Caco-2 (cell line): ENCODE measurements at regions not wholly inside any gene's neighbourhood (a gene's known extent, or its start where the extent isn't known, plus 50 kb on each side); places are given as distances from the start of the nearest gene placed in this dataset.

Experiments
- BruUV-seq: library from RNA; stranded (reverse); fragments of 400-500 nt; replicated peaks from 2 replicates; lab custom pipeline; 2021; lab: Mats Ljungman, UMichigan
- CTCF ChIA-PET: fragments of 300-600 bp; sonication (Branson Sonifier 250); formaldehyde crosslinking; loops from one replicate; lab custom pipeline; 2022; ENCODE audit warnings: antibody characterized with exemption; lab: Charles Lee
- POLR2A ChIA-PET: fragments of 300-600 bp; sonication (Branson Sonifier 250); formaldehyde crosslinking; loops from one replicate; lab custom pipeline; 2022; ENCODE audit warnings: antibody characterized with exemption; lab: Charles Lee
- DNase-seq, 2 experiments: peaks; one replicate each; pipeline versions ENCODE4 v3.0.0 to v3.0.0-alpha.2; 2020 to 2022
- H3K27me3 ChIP-seq: replicated peaks from 2 replicates; pipeline ENCODE4 v1.6.0; 2011; ENCODE audit warnings: low read length; ENCODE audit not compliant: control insufficient read depth, insufficient read depth
- H3K36me3 ChIP-seq: 2 replicates; pipeline ENCODE4 v1.5.1; 2011; ENCODE audit warnings: low read length; ENCODE audit not compliant: control insufficient read depth, insufficient read depth
- H3K4me1 ChIP-seq: fragments of 250-450 bp; sonication (Bioruptor Pico); 2 replicates; pipeline ENCODE4 v1.5.1; 2020; ENCODE audit warnings: mild to moderate bottlenecking
- H3K4me3 ChIP-seq: 2 replicates; pipeline ENCODE4 v1.5.1; 2011; ENCODE audit warnings: low read depth, mild to moderate bottlenecking, control low read depth, low read length
- H3K9me3 ChIP-seq: fragments of 250-450 bp; sonication (Bioruptor Pico); 2 replicates; pipeline ENCODE4 v1.5.1; 2020; ENCODE audit warnings: mild to moderate bottlenecking, moderate library complexity
- H3K27ac Mint-ChIP-seq: one replicate; pipeline ENCODE4 v1.8.0; 2022; ENCODE audit warnings: mixed read lengths; ENCODE audit not compliant: unreplicated experiment
- H3K27me3 Mint-ChIP-seq: one replicate; pipeline ENCODE4 v1.8.0; 2022; ENCODE audit warnings: mixed read lengths; ENCODE audit not compliant: insufficient read depth, unreplicated experiment
- H3K36me3 Mint-ChIP-seq: one replicate; pipeline ENCODE4 v1.8.0; 2022; ENCODE audit warnings: mild to moderate bottlenecking, mixed read lengths; ENCODE audit not compliant: insufficient read depth, unreplicated experiment
- H3K4me1 Mint-ChIP-seq: one replicate; pipeline ENCODE4 v1.8.0; 2022; ENCODE audit warnings: low read depth, mixed read lengths; ENCODE audit not compliant: unreplicated experiment
- H3K4me3 Mint-ChIP-seq: one replicate; pipeline ENCODE4 v1.8.0; 2022; ENCODE audit warnings: mild to moderate bottlenecking, moderate library complexity, mixed read lengths; ENCODE audit not compliant: unreplicated experiment
- H3K9me3 Mint-ChIP-seq: one replicate; pipeline ENCODE4 v1.8.0; 2022; ENCODE audit warnings: mixed read lengths; ENCODE audit not compliant: unreplicated experiment
- intact Hi-C: fragments of 100-400 bp; cut with micrococcal nuclease; formaldehyde crosslinking; loops from one replicate; pipeline ENCODE4 v1.10.0; 2022; ENCODE audit not compliant: unreplicated experiment
- TF ChIP-seq, protein P1 (sequence below), 2 experiments: fragments of 200-600 bp in 1 of 2; IDR thresholded peaks; 1 replicate in 1 of 2; 2 replicates in 1 of 2; pipeline versions ENCODE4 v1.5.1 to v1.8.0; 2011 to 2022; ENCODE audit warnings: antibody characterized with exemption in 1 of 2, control low read depth in 1 of 2, inconsistent platforms in 1 of 2, low read depth in 1 of 2, low read length in 1 of 2, mild to moderate bottlenecking in 1 of 2, moderate library complexity in 1 of 2; ENCODE audit not compliant: insufficient read depth in 1 of 2, severe bottlenecking in 1 of 2, unreplicated experiment in 1 of 2

DNA sequence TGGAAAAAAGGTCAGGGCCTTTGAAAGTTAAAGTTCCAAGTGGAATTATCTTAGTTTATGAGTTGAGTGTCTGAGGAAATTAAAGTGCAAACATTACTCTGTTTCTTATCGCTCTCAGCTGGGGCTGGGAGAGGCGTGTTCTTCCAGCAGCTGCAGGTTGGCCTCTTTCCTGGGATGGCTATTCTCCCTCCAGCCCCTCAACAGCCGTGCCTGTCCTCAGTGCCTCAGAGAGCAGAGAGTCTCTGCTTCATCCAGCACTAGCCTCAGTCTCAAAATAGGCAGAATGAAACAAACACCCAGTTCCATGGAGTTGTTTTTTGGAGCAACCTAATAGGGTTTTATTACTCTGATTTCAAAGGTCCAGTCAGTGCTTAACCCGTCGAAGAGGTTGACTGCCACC lies 298.1 kb downstream of the GALR1 start:
- Mint-ChIP-seq H3K4me3 (no peak overlapping the region), H3K36me3 (no peaks in the 10 kb centered on the region), H3K4me1 (no peaks in the 10 kb centered on the region), H3K27me3 (no peaks in the 10 kb centered on the region), H3K27ac (no peak overlapping the region), H3K9me3 (no peaks in the 10 kb centered on the region)
- Histone ChIP-seq H3K9me3 (no peaks in the 10 kb centered on the region), H3K36me3 (no peaks in the 10 kb centered on the region), H3K4me1 (no peaks in the 10 kb centered on the region), H3K4me3 (no peak overlapping the region), H3K27me3 (no peaks in the 10 kb centered on the region)
- TF ChIP-seq, protein P1, sequence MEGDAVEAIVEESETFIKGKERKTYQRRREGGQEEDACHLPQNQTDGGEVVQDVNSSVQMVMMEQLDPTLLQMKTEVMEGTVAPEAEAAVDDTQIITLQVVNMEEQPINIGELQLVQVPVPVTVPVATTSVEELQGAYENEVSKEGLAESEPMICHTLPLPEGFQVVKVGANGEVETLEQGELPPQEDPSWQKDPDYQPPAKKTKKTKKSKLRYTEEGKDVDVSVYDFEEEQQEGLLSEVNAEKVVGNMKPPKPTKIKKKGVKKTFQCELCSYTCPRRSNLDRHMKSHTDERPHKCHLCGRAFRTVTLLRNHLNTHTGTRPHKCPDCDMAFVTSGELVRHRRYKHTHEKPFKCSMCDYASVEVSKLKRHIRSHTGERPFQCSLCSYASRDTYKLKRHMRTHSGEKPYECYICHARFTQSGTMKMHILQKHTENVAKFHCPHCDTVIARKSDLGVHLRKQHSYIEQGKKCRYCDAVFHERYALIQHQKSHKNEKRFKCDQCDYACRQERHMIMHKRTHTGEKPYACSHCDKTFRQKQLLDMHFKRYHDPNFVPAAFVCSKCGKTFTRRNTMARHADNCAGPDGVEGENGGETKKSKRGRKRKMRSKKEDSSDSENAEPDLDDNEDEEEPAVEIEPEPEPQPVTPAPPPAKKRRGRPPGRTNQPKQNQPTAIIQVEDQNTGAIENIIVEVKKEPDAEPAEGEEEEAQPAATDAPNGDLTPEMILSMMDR (IDR thresholded peaks at IDR 0.05; ENCODE audit: insufficient read depth in 1 of 2, low read depth in 1 of 2, low read length in 1 of 2, severe bottlenecking in 1 of 2, unreplicated experiment in 1 of 2) = no peak
- POLR2A ChIA-PET = no interaction called here
- no peak for DNase-seq
- intact Hi-C loops = no loop called here
- BruUV-seq = no TSS peak
- CTCF ChIA-PET = no interaction called here

- no peaks in the 10 kb centered on the region for H3K4me1 Mint-ChIP-seq
- Histone ChIP-seq H3K4me3 (no peak overlapping the region), H3K9me3 (no peaks in the 10 kb centered on the region), H3K4me1 (no peaks in the 10 kb centered on the region), H3K27me3 (no peaks in the 10 kb centered on the region), H3K36me3 (no peaks in the 10 kb centered on the region)
- DNase-seq = no peak
- no peak overlapping the region for H3K4me3 Mint-ChIP-seq
- H3K27ac Mint-ChIP-seq = no peak overlapping the region
- CTCF ChIA-PET = no interaction called here
- intact Hi-C loops = no loop called here
- no peaks in the 10 kb centered on the region for H3K27me3 Mint-ChIP-seq
- TF ChIP-seq, protein P1 (IDR thresholded peaks at IDR 0.05; ENCODE audit: insufficient read depth in 1 of 2, low read depth in 1 of 2, low read length in 1 of 2, severe bottlenecking in 1 of 2, unreplicated experiment in 1 of 2) = no peak
- no peaks in the 10 kb centered on the region for H3K9me3 Mint-ChIP-seq
- POLR2A ChIA-PET = no interaction called here
- H3K36me3 Mint-ChIP-seq = no peaks in the 10 kb centered on the region
- no TSS peak for BruUV-seq
Measured at GRCh38 chr18:77548790-77549420, 299.3 kb downstream of the GALR1 start.

GRCh38 chr18:77550625-77551024 lies 301.0 kb downstream of the GALR1 start:
- Histone ChIP-seq H3K36me3 (no peaks in the 10 kb centered on the region), H3K27me3 (no peaks in the 10 kb centered on the region), H3K9me3 (no peaks in the 10 kb centered on the region), H3K4me1 (no peaks in the 10 kb centered on the region), H3K4me3 (no peak overlapping the region)
- TF ChIP-seq, protein P1 (IDR thresholded peaks at IDR 0.05; ENCODE audit: insufficient read depth in 1 of 2, low read depth in 1 of 2, low read length in 1 of 2, severe bottlenecking in 1 of 2, unreplicated experiment in 1 of 2) = no peak
- no peaks in the 10 kb centered on the region for H3K27me3 Mint-ChIP-seq
- no peaks in the 10 kb centered on the region for H3K9me3 Mint-ChIP-seq
- H3K27ac Mint-ChIP-seq = no peak overlapping the region
- DNase-seq = no peak
- CTCF ChIA-PET = no interaction called here
- no peak overlapping the region for H3K4me3 Mint-ChIP-seq
- POLR2A ChIA-PET = no interaction called here
- no TSS peak for BruUV-seq
- intact Hi-C loops = no loop called here
- no peaks in the 10 kb centered on the region for H3K4me1 Mint-ChIP-seq
- H3K36me3 Mint-ChIP-seq = no peaks in the 10 kb centered on the region
